ENCODE measurements at regions not wholly inside any gene's neighbourhood (a gene's known extent, or its start where the extent isn't known, plus 50 kb on each side); places are given as distances from the start of the nearest gene placed in this dataset.

- no peaks in the 10 kb centered on the region for H4K20me1 ChIP-seq (ENCODE audit: insufficient read depth, low read length)
- no peak overlapping the region for H2AFZ ChIP-seq (ENCODE audit: low read depth, low read length)
Measured at GRCh38 chr18:78457011-78457410, 522.6 kb upstream of the SALL3 start.

GRCh38 chr18:78457731-78458130, 521.9 kb upstream of the SALL3 start:
- no peaks in the 10 kb centered on the region for H3K9me3 ChIP-seq (ENCODE audit: insufficient read depth, low read length)
- H4K20me1 ChIP-seq (ENCODE audit: insufficient read depth, low read length) = no peaks in the 10 kb centered on the region
- no peak overlapping the region for H3K27ac ChIP-seq (ENCODE audit: low read length)
- no peak overlapping the region for H2AFZ ChIP-seq (ENCODE audit: low read depth, low read length)
- no peak overlapping the region for H3K4me3 ChIP-seq (ENCODE audit: low read length)
- H3K9ac ChIP-seq (ENCODE audit: low read length) = no peak overlapping the region
- no peaks in the 10 kb centered on the region for H3K36me3 ChIP-seq (replicated peaks; ENCODE audit: low read depth, low read length)
- no peaks in the 10 kb centered on the region for H3K4me1 ChIP-seq (ENCODE audit: low read length)
- no peaks in the 10 kb centered on the region for H3K27me3 ChIP-seq (ENCODE audit: low read depth, low read length)
- H3K79me2 ChIP-seq (ENCODE audit: low read length) = no peaks in the 10 kb centered on the region
- no peak for TF ChIP-seq EZH2phosphoT487 (IDR thresholded peaks at IDR 0.05; ENCODE audit: low read depth)
- TF ChIP-seq, protein P1, sequence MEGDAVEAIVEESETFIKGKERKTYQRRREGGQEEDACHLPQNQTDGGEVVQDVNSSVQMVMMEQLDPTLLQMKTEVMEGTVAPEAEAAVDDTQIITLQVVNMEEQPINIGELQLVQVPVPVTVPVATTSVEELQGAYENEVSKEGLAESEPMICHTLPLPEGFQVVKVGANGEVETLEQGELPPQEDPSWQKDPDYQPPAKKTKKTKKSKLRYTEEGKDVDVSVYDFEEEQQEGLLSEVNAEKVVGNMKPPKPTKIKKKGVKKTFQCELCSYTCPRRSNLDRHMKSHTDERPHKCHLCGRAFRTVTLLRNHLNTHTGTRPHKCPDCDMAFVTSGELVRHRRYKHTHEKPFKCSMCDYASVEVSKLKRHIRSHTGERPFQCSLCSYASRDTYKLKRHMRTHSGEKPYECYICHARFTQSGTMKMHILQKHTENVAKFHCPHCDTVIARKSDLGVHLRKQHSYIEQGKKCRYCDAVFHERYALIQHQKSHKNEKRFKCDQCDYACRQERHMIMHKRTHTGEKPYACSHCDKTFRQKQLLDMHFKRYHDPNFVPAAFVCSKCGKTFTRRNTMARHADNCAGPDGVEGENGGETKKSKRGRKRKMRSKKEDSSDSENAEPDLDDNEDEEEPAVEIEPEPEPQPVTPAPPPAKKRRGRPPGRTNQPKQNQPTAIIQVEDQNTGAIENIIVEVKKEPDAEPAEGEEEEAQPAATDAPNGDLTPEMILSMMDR (IDR thresholded peaks at IDR 0.05; ENCODE audit: low read depth, low read length) = no peak
- no peak overlapping the region for H3K4me2 ChIP-seq (ENCODE audit: low read length)

More at GRCh38 chr18:78457011-78457410, 522.6 kb upstream of the SALL3 start:
- H3K9ac ChIP-seq (ENCODE audit: low read length) = no peak overlapping the region
- no peak overlapping the region for H3K4me3 ChIP-seq (ENCODE audit: low read length)
- H3K36me3 ChIP-seq (replicated peaks; ENCODE audit: low read depth, low read length) = no peaks in the 10 kb centered on the region
- H3K9me3 ChIP-seq (ENCODE audit: insufficient read depth, low read length) = no peaks in the 10 kb centered on the region
- no peak overlapping the region for H3K27ac ChIP-seq (ENCODE audit: low read length)
- H3K27me3 ChIP-seq (ENCODE audit: low read depth, low read length) = no peaks in the 10 kb centered on the region
- H3K4me1 ChIP-seq (ENCODE audit: low read length) = no peaks in the 10 kb centered on the region
- no peak overlapping the region for H3K4me2 ChIP-seq (ENCODE audit: low read length)
- no peaks in the 10 kb centered on the region for H3K79me2 ChIP-seq (ENCODE audit: low read length)
- TF ChIP-seq, protein P1 (IDR thresholded peaks at IDR 0.05; ENCODE audit: low read depth, low read length) = no peak

GRCh38 chr18:78458356-78458755, 521.3 kb upstream of the SALL3 start:
- H3K36me3 ChIP-seq (replicated peaks; ENCODE audit: low read depth, low read length) = no peaks in the 10 kb centered on the region
- H4K20me1 ChIP-seq (ENCODE audit: insufficient read depth, low read length) = no peaks in the 10 kb centered on the region
- H3K79me2 ChIP-seq (ENCODE audit: low read length) = no peaks in the 10 kb centered on the region
- no peaks in the 10 kb centered on the region for H3K9me3 ChIP-seq (ENCODE audit: insufficient read depth, low read length)
- no peak overlapping the region for H3K9ac ChIP-seq (ENCODE audit: low read length)
- TF ChIP-seq EZH2phosphoT487 (IDR thresholded peaks at IDR 0.05; ENCODE audit: low read depth) = no peak
- TF ChIP-seq, protein P1 (IDR thresholded peaks at IDR 0.05; ENCODE audit: low read depth, low read length) = no peak
- H3K27ac ChIP-seq (ENCODE audit: low read length) = no peak overlapping the region
- no peaks in the 10 kb centered on the region for H3K4me1 ChIP-seq (ENCODE audit: low read length)
- H3K4me3 ChIP-seq (ENCODE audit: low read length) = no peak overlapping the region
- H3K4me2 ChIP-seq (ENCODE audit: low read length) = no peak overlapping the region
- H2AFZ ChIP-seq (ENCODE audit: low read depth, low read length) = no peak overlapping the region
- H3K27me3 ChIP-seq (ENCODE audit: low read depth, low read length) = no peaks in the 10 kb centered on the region

DNA sequence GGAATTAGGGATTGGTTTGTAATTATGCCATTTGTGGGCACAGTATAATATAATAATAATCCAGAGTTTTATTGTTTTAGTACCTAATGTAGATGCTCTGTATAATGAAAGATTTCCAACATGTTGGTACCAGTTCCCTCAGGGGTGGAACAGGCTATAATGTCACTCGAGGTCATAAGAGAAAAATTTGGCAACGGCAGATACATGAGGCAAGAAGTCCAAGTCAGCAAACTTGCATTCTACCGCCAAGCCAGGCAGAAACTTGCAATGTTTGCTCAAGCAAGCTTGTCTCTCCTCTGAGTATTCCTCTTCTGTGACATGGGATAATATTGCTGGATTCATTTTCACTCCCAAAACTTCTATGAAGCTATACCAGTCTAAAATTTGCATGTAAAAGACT, 520.0 kb upstream of the SALL3 start:
- Histone ChIP-seq H2AFZ (ENCODE audit: low read depth, low read length) (no peak overlapping the region), H3K9ac (ENCODE audit: low read length) (no peak overlapping the region), H3K79me2 (ENCODE audit: low read length) (no peaks in the 10 kb centered on the region), H3K4me2 (ENCODE audit: low read length) (no peak overlapping the region), H3K9me3 (ENCODE audit: insufficient read depth, low read length) (no peaks in the 10 kb centered on the region), H4K20me1 (ENCODE audit: insufficient read depth, low read length) (no peaks in the 10 kb centered on the region), H3K36me3 (replicated peaks; ENCODE audit: low read depth, low read length) (no peaks in the 10 kb centered on the region), H3K4me1 (ENCODE audit: low read length) (no peaks in the 10 kb centered on the region), H3K27me3 (ENCODE audit: low read depth, low read length) (no peaks in the 10 kb centered on the region), H3K27ac (ENCODE audit: low read length) (no peak overlapping the region), H3K4me3 (ENCODE audit: low read length) (no peak overlapping the region)
- no peak for TF ChIP-seq EZH2phosphoT487 (IDR thresholded peaks at IDR 0.05; ENCODE audit: low read depth)
- TF ChIP-seq, protein P1 (IDR thresholded peaks at IDR 0.05; ENCODE audit: low read depth, low read length) = no peak
